Esophagus (tissue), 2 donors: ENCODE measurements at regions not wholly inside any gene's neighbourhood (a gene's known extent, or its start where the extent isn't known, plus 50 kb on each side); places are given as distances from the start of the nearest gene placed in this dataset.
"Not testable (repeated sequence)": the region's sequence is repeated elsewhere in the genome, so short reads cannot be mapped to it uniquely, and the experiment has no call there.

Experiments
- H3K27ac ChIP-seq, 2 donors: one replicate each; pipeline ENCODE4 v1.5.1; 2013; ENCODE audit warnings: low read depth in 2 of 2, mild to moderate bottlenecking in 2 of 2, inconsistent platforms in 1 of 2, low read length in 1 of 2, moderate library complexity in 1 of 2
- H3K27me3 ChIP-seq, 2 donors: one replicate each; pipeline ENCODE4 v1.6.1; 2013; ENCODE audit warnings: low read length in 2 of 2, control low read depth in 1 of 2, mild to moderate bottlenecking in 1 of 2; ENCODE audit not compliant: insufficient read depth in 2 of 2, control insufficient read depth in 1 of 2
- H3K36me3 ChIP-seq, 2 donors: one replicate each; pipeline ENCODE4 v1.6.1; 2013; ENCODE audit warnings: low read length in 1 of 2; ENCODE audit not compliant: control insufficient read depth in 2 of 2, insufficient read depth in 2 of 2
- H3K4me1 ChIP-seq, 2 donors: one replicate each; pipeline ENCODE4 v1.6.1; 2013; ENCODE audit warnings: low read length in 1 of 2; ENCODE audit not compliant: control insufficient read depth in 2 of 2, insufficient read depth in 2 of 2
- H3K4me3 ChIP-seq, 2 donors: one replicate each; pipeline ENCODE4 v1.5.1; 2013; ENCODE audit warnings: low read length in 2 of 2, mild to moderate bottlenecking in 2 of 2, low read depth in 1 of 2, moderate library complexity in 1 of 2
- H3K9me3 ChIP-seq, 2 donors: one replicate each; pipeline ENCODE4 v1.6.1; 2013; ENCODE audit warnings: mild to moderate bottlenecking in 2 of 2, low read depth in 1 of 2, low read length in 1 of 2, moderate library complexity in 1 of 2; ENCODE audit not compliant: control insufficient read depth in 2 of 2, insufficient read depth in 1 of 2
- WGBS, 2 donors: extraction: QIAGEN DNeasy Blood & Tissue Kit; methylation state at CpG; one replicate each; pipeline ENCODE4 v1.1.7; 2013; 5-methylcytosine and 5-hydroxymethylcytosine counted together
- donor health status: healthy with polysubstance abuse.
- donor health status: Bipolar disorder and iron deficiency.

DNA sequence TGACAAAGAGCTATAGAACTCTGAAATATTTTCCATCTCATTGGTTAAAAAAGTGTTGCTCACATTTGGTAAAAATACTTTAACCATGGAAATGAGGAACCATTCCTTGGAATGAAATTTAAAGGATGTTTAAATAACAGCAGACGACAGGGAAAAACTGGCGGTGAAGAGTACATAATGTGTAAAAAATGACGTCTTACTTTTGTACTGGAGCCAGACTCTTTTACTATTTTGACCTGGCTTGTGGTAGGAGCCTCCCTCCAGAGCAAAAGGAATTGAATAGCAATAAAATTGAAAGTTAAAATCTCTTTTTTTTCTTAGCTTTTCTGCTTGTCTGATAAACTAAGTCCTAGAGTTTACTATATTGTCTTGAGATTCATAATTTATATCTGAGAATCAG, 426.2 kb upstream of the KLHL1 start:
- Histone ChIP-seq H3K27ac (no peak overlapping the region), H3K36me3 (no peaks in the 10 kb centered on the region), H3K27me3 (no peaks in the 10 kb centered on the region), H3K9me3 (no peaks in the 10 kb centered on the region), H3K4me1 (no peaks in the 10 kb centered on the region), H3K4me3 (no peak overlapping the region)
- WGBS, 2 donors, result 30 to 44% methylated on average over 3 of the region's 3 CpGs

DNA sequence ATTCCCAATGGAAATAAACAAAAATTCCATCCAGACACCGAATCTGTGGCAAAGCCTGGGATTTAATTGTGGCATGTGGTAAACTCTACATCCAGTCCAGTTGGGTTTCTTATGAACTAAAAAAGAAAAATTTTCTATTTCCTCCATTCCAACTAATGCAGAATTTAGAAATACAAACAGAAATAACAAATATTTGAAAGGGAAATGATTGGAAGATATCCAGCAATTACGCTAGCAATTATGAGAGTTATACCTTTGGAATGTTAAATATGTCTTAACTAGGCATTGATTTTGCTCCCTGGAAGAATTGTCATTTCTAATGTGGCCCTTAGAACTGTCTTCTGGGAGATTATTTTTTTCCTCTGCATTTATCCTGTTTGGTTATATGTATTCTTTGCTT, 421.4 kb upstream of the KLHL1 start:
- no peaks in the 10 kb centered on the region for H3K36me3 ChIP-seq
- H3K4me3 ChIP-seq, result no peak overlapping the region
- no peaks in the 10 kb centered on the region for H3K4me1 ChIP-seq
- no peaks in the 10 kb centered on the region for H3K27me3 ChIP-seq
- WGBS, 2 donors, result 49 to 58% methylated on average over 2 of the region's 2 CpGs
- no peaks in the 10 kb centered on the region for H3K9me3 ChIP-seq
- H3K27ac ChIP-seq, result no peak overlapping the region

DNA sequence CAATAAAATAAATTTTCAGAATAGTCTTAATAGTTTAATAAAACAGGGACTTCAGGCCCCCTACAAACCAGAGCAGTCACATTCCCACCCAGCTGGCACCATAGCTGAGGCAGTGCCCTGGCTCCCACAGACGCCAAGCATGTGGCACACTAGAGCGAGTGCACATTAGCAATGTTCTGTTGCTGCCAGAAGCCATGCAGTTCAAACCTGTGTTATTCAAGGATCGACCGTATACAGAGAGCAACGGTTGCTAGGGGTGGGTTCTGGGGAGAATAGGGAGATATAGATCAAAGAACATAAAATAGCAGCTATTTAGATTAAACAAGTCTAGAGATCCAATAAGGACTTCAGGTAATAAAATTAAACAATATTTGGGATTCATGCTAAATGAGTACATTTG, 419.3 kb upstream of the KLHL1 start:
- H3K9me3 ChIP-seq, result no peaks in the 10 kb centered on the region
- H3K36me3 ChIP-seq, result no peaks in the 10 kb centered on the region
- H3K27me3 ChIP-seq, result no peaks in the 10 kb centered on the region
- no peak overlapping the region for H3K4me3 ChIP-seq
- H3K4me1 ChIP-seq, result no peaks in the 10 kb centered on the region
- WGBS, 2 donors, result 66 to 67% methylated on average over 5 of the region's 5 CpGs
- H3K27ac ChIP-seq, result no peak overlapping the region

- no peaks in the 10 kb centered on the region for H3K36me3 ChIP-seq
- H3K4me1 ChIP-seq, result no peaks in the 10 kb centered on the region
- H3K4me3 ChIP-seq, result no peak overlapping the region
- 55 to 68% methylated on average over 2 of the region's 2 CpGs for WGBS, 2 donors
- H3K9me3 ChIP-seq, result no peaks in the 10 kb centered on the region
- no peak overlapping the region for H3K27ac ChIP-seq
- H3K27me3 ChIP-seq, result no peaks in the 10 kb centered on the region
These were observed 415.4 kb upstream of the KLHL1 start for GRCh38 chr13:70523622-70524021.

GRCh38 chr13:70520275-70521036, 412.2 kb upstream of the KLHL1 start:
- Histone ChIP-seq H3K27me3 (no peaks in the 10 kb centered on the region), H3K36me3 (no peaks in the 10 kb centered on the region), H3K4me1 (no peaks in the 10 kb centered on the region), H3K4me3 (no peak overlapping the region), H3K27ac (no peak overlapping the region), H3K9me3 (no peaks in the 10 kb centered on the region)
- 54 to 57% methylated on average over 2 of the region's 2 CpGs for WGBS, 2 donors

GRCh38 chr13:70518081-70518480, 409.8 kb upstream of the KLHL1 start:
- H3K4me3 ChIP-seq, result no peak overlapping the region
- H3K27ac ChIP-seq, result no peak overlapping the region
- H3K36me3 ChIP-seq, result no peaks in the 10 kb centered on the region
- no peaks in the 10 kb centered on the region for H3K9me3 ChIP-seq
- H3K4me1 ChIP-seq, result no peaks in the 10 kb centered on the region
- H3K27me3 ChIP-seq, result no peaks in the 10 kb centered on the region
- 56 to 62% methylated on average over 2 of the region's 2 CpGs for WGBS, 2 donors

- H3K36me3 ChIP-seq, result no peaks in the 10 kb centered on the region
- peaks cover 0 to 7% of the 10 kb centered on the region in 2 donors for H3K9me3 ChIP-seq
- no peak overlapping the region for H3K27ac ChIP-seq
- H3K4me1 ChIP-seq, result no peaks in the 10 kb centered on the region
- WGBS, 2 donors, result 75 to 88% methylated on average over 2 of the region's 2 CpGs
- no peaks in the 10 kb centered on the region for H3K27me3 ChIP-seq
- H3K4me3 ChIP-seq, result no peak overlapping the region
These were observed 408.0 kb upstream of the KLHL1 start for GRCh38 chr13:70516226-70516625.

GRCh38 chr13:70511861-70512417, 403.7 kb upstream of the KLHL1 start:
- H3K4me3 ChIP-seq, H3K4me1 ChIP-seq, H3K27ac ChIP-seq, H3K27me3 ChIP-seq, H3K36me3 ChIP-seq, H3K9me3 ChIP-seq: not testable (repeated sequence)
- 96% methylated on average over 36 to 40 of the region's 40 CpGs for WGBS, 2 donors

DNA sequence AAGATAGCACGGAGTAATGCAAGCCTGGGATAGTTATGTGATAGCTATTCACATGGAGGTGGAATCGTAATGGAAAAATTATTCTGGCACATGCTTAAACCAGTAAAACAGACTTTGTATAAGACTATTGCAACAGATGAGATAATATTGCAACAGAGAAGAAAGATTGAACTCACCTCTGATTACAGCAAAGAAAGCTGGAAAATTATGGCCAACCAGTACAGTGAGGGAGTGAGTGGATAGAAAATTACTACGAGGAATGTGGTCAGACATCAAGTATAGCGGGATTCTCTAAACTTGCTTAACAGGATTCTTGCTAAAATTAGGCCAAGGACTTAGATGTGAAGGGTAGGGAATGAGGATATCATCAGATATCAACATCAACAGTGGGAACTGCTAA, 397.6 kb upstream of the KLHL1 start:
- H3K27me3 ChIP-seq, result no peaks in the 10 kb centered on the region
- 78 to 81% methylated on average over 4 of the region's 4 CpGs for WGBS, 2 donors
- no peak overlapping the region for H3K4me3 ChIP-seq
- no peaks in the 10 kb centered on the region for H3K4me1 ChIP-seq
- H3K9me3 ChIP-seq, result no peaks in the 10 kb centered on the region
- no peak overlapping the region for H3K27ac ChIP-seq
- H3K36me3 ChIP-seq, result no peaks in the 10 kb centered on the region

DNA sequence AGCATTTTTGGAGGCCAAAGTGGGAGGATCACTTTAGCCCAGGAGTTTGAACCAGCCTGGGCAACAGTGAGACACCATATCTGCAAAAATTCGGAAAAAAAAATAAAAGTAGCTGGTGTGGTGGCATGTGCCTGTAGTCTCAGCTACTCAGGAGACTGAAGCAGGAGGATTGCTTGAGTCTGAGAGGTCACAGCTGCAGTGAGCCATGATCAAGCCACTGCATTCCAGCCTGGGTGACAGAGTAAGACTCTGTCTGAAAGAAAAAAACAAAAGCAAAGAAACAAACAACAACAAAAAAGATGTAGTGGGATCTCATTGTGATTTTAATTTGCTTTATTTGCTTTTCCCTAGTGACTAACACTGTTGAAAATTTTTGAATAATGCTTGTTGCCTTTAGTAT, 394.7 kb upstream of the KLHL1 start:
- no peaks in the 10 kb centered on the region for H3K4me1 ChIP-seq
- H3K9me3 ChIP-seq, result no peaks in the 10 kb centered on the region
- H3K36me3 ChIP-seq, result no peaks in the 10 kb centered on the region
- 54 to 65% methylated on average over 1 of the region's 1 CpG for WGBS, 2 donors
- no peak overlapping the region for H3K27ac ChIP-seq
- no peak overlapping the region for H3K4me3 ChIP-seq
- no peaks in the 10 kb centered on the region for H3K27me3 ChIP-seq
